D341Med (cell line): ENCODE measurements at regions not wholly inside any gene's neighbourhood (a gene's known extent, or its start where the extent isn't known, plus 50 kb on each side); places are given as distances from the start of the nearest gene placed in this dataset.
"Not testable (repeated sequence)": the region's sequence is repeated elsewhere in the genome, so short reads cannot be mapped to it uniquely, and the experiment has no call there.

Experiments
- DNase-seq: peaks from one replicate; pipeline ENCODE4 v3.0.0; 2012; ENCODE audit warnings: low spot score

DNA sequence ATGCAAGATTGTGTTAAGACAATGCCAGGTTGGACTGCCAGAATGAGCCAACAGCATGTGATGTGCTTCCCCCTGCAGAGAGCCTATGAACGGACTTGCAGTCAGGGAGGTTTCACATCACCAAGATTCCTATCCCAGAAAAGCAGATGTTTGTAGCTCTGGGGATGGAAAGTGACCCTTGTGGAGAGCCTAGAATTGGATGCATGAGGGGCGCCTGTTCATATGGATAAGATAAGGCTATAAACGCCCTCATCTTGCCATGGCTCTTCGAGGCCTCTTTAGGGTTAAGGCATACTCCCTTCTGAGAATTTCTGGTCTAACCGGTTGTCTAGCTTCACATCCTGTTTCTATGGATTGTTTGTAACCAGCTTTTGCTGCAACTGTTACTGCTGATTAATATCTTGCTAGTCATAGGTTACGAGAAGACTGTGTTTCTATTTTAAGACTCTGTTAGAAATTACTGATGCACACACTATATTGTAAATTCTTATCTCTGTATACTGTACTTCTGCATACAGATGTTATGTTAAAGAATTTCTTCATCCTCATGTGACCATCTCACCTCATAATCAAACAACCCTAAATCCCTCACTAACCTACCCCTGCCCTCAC lies 295.8 kb downstream of the PTGER3 start:
- DNase-seq = not testable (repeated sequence)

DNA sequence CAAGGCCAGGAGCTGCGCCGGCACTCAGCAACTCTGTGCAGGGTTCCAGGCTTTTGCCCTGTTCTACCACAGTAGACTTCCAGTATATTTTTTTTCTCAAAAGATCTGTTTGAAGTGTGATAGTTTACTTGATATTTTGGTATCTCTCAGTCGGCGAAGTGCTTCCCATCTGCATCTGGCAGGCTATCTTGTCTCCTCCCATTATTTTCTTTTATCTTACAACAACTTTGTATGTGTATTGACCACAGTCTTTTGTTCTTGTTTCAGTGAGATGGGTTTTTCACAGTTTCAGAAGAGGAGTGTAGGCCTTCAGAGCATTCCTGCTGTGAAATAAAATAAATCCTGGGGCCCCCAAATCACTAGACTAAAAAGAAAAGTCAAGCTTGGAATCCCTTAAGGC lies 292.9 kb downstream of the PTGER3 start:
- DNase-seq = no peak

DNA sequence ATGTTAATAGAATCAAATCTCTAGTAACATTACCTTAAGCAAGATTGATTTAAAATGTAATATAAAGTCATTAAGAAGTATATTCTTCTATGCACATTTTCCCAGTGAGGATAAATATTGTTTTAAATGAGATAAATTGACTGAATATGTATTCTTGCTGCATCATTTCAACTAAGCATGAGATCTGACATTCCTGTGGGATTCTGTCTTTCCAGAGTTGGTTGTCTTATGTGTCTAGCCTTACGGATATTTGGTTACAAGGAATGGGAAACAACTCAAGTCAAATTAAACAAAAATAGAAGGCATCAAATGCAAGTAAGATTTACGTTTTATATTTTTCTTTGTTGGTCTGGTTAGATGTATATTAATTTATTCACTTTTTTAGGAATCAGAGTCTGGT lies 287.5 kb downstream of the PTGER3 start:
- DNase-seq = no peak

DNA sequence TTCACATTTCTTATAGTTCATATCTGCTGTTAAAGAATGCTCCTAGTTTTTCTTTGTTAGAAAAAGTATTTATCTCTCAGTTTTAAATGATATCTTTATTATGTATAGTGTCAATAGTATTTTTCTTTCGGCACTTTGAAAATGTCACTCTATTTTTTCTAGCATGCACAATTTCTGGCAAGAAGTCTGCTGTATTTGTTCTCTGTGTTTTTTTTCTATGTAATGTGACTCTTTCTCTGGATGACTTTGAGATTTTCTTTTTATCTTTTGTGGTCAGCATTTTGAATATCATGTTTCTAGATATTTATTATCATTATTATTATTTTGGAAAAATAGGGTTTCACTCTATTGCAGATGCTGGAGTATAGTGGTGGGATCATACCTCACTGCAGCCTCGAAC lies 285.2 kb downstream of the PTGER3 start:
- no peak for DNase-seq

DNA sequence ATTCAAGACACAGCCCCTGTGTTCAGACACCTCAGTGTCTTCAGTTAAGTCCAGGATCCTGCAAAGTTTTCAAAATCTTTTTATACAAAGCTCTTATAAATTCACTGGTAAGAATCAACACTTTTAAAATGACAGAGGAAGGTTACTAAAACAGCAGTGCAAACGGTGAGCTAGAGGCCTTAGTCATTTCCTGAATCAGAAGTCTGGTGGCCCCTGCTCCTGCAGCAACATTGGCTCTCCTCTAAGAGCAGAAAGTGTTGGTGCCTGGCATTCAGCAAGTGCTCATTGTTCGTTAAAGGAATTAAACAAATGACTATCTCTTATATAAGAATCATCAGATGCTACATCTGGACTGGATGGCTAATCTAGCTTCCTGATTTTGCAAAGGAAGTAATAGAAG lies 282.9 kb downstream of the PTGER3 start:
- no peak for DNase-seq

DNA sequence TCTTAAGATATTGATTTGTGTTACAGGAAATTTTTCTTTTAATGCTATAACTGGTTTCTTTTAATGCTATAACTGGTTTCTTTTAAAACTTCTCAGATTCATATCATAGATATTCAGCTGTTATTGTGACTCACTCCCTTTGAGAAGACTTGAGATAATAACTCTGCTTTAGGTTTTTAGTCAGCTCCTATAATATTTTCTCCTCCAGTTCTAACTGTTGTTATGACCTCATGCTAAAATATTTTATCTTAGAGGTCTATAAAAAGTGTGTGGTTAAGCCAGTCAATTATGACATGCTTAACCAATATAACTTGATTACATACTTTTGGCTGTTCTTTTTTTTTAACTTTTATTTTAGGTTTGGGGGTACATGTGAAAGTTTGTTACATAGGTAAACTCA lies 280.2 kb downstream of the PTGER3 start:
- no peak for DNase-seq

DNA sequence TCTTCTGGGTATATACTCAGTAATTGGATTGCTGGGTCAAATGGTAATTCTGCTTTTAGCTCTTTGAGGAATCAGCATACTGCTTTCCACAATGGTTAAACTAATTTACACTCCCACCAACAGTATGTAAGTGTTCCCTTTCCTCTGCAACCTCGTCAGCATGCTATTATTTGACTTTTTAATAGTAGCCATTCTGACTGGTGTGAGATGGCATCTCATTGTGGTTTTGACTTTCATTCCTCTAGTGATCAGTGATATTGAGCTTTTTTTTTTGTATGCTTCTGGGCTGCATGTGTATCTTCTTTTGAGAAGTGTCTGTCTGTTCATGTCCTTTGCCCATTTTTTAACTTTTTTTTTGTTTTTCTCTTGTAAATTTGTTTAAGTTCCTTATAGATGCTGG lies 279.4 kb downstream of the PTGER3 start:
- no peak for DNase-seq

DNA sequence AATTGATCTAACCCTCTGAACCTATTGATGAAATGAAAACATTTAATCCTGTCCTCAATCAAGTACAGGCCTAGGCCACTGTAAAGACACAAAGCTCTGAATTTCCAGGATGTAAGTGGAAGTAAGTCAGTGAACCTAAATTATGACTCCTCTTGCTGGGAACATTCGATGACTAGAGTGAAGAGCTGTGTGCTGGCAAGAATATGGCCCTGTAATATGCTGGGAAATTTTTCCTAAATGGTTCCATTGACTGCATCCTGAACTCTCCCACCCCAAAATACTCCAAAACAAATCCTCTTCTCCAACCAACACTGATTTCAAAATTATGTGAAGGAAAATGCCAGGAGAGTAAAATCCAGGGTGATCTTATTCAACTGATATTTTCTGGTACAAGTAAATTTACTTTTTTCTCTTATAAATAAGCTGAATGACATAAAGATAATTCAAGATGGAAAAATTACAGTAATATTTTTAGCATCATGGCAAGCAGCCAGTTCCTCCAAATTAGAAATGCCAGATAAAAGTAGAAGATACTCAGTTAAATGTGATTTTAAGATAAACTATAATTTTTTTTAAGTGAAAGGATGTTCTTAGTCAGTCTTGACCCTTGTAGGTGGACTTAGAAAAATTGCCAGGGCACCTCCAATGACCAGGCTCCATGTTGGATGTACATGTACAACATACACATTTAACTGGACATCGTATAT lies 269.4 kb downstream of the PTGER3 start:
- DNase-seq = no peak

DNA sequence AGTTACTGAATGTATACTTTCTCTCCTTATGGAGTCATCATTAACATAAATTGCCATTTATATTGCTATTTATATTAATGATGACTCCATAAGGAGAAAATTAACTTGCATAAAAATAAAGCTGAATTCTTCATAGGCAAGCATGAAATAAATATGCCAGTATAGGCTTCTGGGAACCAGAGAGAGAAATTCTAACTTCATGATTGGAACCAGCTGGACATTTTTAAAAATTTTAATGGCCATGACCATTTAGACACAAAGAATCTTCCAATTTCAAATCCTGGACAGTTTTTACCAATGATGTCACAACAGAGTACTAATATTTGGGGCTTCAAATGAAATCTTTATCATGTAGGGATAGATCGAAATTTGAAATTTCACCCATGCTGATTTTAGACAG lies 268.7 kb downstream of the PTGER3 start:
- DNase-seq = no peak

DNA sequence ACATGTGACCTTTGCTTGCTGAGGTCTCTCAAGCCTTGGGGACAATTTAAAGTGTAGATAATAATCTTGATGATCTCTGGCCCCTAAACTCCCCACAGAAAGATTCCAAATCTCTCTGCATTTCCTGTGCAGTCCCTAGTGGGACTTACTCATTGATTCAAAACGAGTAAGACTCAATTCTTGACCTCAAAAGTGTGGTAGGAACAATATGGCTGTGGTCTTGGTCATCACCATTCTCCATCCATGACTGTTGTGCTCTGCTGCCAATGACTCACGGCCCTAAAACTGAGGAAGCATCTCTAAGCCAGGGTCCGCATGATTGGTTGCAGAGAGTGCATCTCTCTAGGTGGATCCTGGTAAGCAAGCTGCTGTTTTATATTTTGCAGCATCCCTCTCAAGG lies 268.0 kb downstream of the PTGER3 start:
- DNase-seq = no peak

DNA sequence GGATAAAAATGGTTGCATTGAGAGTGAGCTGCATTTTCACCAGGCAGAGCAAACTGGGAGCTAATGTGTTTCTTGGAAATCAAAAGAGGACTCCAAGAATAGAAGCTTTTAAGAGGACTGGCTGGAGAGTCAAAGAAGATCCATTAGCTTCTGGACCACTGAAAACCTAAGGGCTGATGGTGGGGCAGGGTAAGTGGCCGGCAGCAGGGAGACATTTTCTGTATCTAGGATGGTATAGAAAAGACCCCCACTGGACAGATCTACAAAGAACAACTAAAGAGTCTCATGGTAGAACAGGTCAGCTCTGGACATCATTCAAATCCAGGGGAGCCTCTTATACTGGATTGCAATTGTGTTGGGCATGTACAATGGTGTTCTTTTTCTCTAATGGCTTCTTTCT lies 262.3 kb downstream of the PTGER3 start:
- DNase-seq = no peak

DNA sequence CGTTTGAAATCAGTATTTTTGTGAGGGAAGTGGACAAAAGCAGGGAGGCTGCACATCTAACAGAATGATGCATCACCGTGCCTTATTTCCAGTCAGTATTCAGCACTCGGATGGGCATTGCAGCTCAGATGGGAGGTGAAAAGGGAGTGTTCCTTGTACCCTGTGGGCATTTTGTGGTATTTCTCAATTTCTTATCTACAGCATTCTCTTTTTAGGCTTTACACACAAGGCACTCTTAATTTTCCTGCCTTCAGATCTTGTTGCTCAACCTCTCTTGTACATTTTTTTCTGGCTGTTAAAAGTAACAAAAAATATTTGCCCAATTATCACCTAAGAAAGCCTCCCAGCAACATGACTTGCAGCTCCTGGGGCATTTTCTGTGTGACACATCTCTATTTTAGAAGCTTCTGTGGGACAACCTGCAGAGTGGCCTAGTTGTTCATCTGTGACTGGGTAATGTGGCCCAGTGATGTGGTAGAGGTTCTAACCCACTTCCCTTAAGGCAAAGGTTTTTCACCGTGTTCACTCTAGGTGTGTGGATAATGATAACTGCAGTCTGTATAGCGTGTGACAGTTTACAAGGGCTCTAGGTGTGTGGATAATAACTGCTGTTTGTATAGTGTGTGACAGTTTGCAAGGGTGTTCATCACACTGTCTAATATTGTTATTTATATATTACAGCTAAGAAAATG lies 257.2 kb downstream of the PTGER3 start:
- no peak for DNase-seq

DNA sequence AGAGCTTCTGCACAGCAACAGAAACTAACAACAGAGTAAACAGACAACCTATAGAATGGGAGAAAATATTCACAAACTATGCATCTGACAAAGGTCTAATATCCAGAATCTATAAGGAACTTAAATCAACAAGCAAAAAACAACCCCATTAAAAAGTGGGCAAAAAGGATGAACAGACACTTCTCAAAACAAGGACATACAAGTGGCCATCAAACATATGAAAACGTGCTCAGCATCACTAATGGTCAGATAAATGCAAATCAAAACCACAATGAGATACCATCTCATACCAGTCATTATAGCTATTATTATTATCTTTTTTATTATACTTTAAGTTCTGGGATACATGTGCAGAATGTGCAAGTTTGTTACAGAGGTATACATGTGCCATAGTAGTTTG lies 252.6 kb downstream of the PTGER3 start:
- not testable (repeated sequence) for DNase-seq

DNA sequence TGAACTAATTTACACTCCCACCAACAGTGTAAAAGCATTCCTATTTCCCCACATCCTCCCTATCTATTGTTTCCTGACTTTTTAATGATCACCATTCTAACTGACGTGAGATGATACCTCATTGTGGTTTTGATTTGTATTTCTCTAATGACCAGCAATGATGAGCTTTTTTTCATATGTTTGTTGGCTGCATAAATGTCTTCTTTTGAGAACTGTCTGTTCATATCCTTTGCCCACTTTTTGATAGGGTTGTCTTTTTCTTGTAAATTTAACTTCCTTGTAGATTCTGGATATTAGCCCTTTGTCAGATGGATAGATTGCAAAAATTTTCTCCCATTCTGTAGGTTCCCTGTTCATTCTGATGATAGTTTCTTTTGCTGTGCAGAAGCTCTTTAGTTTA lies 251.3 kb downstream of the PTGER3 start:
- not testable (repeated sequence) for DNase-seq

DNA sequence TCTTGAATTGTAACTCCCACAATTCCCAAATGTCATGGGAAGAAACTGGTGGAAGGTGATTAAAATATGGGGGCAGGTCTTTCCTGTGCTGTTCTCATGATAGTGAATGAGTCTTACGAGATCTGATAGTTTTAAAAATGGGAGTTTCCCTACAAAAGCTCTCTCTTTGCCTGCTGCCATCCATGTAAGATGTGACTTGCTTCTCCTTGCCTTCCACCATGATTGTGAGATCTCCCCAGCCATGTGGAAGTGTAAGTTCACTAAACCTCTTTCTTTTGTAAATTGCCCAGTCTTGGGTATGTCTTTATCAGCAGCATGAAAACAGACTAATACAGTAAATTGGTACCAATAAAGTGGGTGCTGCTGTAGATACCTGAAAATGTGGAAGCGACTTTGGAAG lies 245.0 kb downstream of the PTGER3 start:
- DNase-seq = not testable (repeated sequence)

DNA sequence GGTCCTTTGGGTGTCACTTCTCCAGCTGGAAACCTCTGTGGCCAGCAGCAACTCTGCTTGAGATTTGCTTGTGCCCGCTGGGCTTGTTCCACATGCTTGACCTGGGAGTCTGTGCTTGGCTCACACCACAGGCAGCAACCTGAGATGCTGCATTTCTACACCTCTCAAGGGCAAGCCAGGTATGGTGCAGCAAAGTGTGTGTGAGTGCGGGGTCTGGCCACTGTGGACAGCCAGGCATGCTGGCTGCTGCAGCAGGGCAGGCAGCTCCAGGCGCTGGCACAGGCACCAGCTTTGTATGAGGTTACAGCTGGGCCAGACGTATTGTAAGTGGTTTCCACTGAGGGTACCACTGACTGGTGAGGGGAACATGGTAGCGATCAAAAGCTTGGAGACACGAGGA lies 242.0 kb downstream of the PTGER3 start:
- DNase-seq = no peak

DNA sequence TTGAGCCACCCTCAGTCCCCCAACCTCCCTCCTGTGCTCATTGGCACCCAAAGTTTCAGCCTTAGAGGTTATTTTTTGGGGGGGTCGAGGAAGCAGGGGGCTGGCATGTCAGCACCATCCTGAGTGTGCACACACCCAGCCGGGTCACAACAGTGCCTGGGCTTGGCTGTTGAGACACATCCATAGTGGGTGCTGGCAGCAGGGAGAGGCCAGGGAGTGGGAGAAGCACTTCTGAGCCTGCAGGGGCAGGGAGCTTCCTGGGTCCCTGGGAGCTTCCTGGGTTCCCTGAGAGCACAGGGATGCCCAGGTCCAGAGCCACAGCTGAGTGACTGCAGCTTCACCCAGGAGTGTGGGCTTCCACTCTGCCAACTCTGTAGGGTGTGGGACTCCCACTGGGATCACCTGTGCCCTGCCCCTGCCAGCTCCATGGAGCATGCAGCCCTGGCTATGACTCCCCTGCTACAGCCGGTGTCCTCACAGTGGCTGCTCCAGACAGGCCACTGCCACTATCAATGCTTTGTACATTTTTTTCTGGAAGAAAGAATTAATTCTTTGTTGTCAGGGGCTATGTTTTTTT lies 240.4 kb downstream of the PTGER3 start:
- DNase-seq = no peak

DNA sequence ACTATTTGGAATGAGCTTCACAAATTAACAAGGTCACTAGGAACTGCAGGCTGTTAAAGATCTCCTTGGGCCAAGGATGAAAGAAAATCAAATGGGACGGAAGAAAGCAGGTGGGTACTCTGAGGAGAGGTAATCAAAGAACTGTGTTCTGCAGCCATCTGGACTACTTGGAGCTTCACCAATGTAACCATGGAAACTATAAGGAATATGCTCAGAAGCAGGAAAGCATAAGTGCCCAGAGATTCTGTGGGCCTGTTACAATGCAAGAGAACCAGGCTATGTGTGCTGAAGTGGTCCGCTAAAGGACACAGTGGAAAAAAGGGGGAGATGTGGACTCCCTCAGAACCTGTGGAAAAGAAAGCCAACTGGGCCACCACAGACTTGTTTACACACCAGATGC lies 238.5 kb downstream of the PTGER3 start:
- DNase-seq = no peak

DNA sequence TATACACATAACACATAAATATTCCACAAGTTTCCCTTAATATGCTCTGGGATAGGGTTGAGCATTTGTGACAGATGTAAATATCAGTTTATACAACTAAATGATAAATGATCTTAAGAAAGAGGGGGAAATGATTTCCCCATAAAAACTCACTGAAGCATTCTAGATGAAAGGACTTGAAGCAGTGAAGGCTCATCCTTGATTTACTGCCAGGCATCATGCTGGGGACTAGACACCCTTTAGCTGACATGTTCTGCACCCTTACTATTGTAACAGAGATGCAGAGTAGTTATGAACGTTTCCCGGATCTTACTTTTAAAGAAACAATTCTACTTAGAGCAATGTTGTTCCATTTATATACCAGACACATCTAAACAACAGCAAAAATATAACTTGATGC lies 235.8 kb downstream of the PTGER3 start:
- no peak for DNase-seq

DNA sequence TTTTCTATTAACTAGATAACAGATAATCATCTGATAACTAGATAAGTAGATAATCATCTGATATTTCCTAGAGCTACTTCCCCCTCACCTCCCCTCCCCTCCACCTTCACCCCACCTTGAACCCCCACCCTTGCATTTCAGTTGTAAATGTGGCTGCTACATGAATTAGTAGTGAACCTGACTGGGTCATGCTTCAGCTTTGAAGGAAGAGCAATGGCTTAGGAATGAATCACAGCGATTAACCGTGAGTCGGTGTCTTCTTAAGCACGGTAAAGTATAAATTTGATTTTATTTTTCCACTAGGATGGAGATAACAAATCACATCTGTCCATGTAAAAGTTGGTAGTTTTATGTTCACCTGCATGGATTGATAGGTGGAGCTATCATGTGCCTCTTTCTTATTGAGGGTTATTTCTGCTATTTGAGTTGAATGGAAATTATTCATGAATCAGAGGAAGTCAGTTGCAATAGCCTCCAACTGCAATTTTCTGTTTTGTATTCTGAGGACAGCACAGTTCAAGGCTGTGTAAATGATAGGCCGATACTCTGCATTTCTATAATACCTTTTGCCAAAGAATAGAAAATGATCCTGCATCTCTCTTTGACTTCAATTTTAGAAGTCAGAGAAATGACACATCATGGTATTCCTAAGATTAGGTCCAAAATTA lies 235.0 kb downstream of the PTGER3 start:
- DNase-seq = no peak

DNA sequence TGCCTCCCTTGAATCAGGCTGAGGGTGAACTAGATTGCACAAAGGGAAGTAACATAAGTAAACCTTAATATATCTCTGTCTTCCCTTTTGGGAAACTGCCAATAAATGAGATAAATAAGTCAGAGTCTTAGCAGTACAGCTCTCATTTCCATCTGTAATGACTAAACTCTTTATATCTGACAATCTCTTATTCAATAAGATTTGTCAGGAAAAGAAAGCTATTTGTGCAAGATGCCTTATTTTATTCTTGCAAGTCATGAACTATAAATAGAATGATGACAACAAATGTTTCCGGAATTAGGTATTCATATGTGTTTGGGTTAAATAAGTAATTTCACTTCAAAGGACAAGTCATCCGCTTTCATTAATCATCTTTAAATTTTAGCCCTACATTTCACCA lies 229.2 kb downstream of the PTGER3 start:
- DNase-seq = no peak

DNA sequence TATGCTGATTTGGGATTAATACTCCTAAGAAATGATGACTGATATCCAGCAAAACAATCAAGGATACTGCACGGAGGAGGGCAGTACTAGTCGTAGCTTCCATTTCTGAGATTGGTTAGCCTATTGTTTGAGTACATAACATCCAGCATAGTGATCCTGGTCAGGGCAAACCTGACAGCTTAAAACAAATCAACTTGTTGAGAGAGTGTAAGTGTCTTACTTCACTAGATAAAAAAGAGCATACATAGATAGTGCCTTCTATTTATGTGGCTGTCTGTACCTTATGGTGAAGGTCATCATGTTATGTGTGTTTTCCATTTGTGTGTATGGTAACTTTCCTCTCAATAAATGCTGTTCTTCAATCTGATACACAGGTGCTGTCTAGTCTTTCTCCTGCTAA lies 228.4 kb downstream of the PTGER3 start:
- DNase-seq = no peak

DNA sequence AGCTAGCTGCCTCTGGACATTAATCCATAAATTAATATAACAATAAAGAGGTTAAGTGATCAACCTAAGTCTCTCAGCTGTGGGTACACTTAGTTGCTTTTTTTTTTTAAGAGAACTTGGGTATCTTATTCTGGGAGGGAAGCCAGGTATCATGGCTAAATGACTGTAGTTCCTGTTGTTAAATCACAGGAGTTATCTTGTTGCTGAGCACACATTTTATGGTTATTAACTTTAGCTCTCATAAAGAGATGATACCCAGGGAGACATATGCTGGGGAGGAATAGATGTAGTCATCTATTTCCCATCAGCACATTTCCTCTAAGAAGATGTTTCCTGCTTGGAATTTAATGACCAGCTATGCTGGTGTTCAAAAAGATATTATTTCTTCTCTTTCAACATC lies 227.8 kb downstream of the PTGER3 start:
- no peak for DNase-seq
